Dermis microvascular lymphatic vessel endothelial cell (primary cell): ENCODE measurements at regions not wholly inside any gene's neighbourhood (a gene's known extent, or its start where the extent isn't known, plus 50 kb on each side); places are given as distances from the start of the nearest gene placed in this dataset.

Source experiments
- DNase-seq, 2 donors: peaks; one replicate each; pipeline versions ENCODE4 v3.0.0 to v3.0.0-alpha.2; 2010; ENCODE audit warnings: low read depth in 2 of 2

DNA sequence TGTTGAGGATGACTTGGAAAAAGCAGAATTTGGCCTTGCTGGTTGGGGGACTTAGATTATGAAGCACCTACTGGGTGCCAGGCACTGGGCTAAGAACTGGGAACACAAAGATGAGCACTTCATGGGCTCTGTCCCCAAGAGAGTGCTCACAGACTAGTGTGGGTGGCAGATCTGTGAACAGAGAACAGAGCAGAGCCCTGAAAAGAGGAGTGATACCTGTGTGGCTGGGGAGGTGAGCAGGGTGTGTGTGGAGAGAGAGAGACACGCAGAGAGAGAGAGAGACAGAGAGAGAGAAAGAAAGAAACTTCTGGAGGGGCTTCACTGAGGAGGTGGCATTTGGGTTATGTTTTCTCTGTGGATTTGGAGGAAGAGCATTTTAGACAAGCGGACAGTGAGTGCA lies 61.1 kb upstream of the PPP2R5A start:
- DNase-seq: no peak

DNA sequence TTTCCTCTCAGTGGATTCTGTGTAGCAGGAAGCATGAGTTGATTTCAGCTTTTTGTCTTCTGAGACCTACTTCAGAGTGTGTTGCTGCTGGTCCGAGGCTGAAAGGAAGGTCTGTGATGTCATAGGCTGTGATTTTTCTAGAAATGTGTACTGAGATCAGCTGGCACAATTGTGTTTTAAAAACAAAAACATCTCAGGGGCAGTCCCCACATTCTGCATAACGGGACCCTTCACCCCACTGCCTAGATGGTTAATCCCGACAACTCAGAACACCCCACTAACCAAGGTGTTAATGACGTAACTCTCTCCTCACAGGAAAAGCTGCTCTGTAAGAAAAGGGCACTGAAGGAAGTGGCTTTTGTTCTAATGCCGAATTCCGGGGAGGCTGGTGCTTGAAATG lies 59.8 kb upstream of the PPP2R5A start:
- DNase-seq: no peak

DNA sequence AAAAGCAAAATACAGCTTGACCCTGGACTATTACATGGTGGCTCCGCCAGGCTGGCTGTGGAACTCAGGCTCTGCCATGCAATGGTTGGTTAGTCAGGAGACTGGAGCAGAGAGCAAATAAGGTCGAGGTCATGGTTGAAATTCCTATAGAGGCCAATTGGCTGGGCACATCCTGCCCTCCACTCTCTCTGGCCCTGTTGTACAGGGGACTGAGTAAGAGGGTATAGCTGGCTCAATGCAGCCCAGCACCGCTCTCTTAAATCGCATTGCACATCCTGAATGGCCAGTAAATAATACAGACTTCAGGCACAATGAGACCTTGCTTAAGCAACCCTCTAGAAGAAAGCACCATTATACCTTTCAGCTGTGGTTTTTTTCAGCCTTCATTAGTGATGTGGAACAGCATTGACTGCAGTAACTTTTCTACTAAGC lies 59.3 kb upstream of the PPP2R5A start:
- DNase-seq: no peak

DNA sequence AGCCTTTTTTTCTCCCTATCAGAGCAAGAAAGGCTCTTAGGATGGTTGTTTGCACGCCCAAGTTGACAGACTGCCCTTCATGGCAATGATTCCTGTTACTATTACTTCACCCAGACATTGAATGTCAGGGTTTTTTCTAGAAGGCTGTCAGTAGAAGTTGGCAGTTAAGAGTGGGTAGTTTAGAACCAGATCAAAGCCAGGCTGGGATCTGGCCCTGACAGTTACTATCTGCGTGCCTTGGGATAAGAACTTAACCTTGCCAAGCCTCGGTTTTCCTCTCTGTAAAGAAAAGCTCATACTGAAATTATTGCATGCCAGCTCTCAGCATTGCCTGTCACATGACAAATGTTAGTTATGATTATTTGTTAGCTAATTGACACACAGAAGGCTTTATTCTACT lies 58.7 kb upstream of the PPP2R5A start:
- DNase-seq: no peak

DNA sequence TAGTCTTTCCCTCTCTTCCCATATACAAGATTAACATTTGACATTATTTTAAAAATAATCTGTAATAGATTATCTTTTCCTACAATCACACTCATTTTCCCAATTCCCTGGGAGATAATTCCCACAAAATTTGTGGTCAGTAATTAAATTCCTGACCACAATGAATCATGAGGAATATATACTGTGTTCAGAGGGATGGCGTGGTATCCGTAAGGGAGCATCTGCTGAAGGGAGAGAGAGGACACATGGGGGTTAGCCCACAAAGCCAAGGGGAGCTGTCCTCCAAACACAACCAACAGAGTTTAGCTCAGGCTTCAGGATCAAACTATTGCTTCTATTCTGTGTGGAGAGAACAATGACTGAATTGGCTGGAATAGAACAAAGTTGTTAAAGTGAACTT lies 57.1 kb upstream of the PPP2R5A start:
- no peak for DNase-seq

DNA sequence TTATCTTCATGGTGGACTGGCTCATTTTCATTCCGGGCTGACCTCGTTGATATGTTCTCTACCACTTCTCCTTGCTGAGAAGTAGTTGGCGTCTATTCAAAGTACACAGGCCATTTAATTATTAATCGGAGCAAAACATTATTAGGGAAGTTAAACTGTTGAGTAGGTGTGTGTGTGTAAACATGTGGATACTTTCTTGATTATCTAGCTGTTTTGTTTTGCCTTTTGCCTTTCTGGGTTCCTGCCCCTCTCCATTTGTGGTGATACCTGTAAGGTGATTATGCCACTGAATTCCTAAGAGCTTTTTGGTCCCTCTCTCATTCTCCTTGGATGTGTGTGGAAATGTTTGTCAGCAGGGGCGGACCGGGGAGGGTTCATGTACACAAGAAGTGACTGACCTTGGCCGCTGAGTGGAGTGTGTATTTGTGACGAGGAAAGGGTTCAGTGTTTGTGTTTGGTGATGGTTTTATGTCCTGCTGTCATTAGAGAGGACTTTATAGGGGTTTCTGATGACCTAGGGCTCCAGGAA lies 56.6 kb upstream of the PPP2R5A start:
- DNase-seq: no peak

DNA sequence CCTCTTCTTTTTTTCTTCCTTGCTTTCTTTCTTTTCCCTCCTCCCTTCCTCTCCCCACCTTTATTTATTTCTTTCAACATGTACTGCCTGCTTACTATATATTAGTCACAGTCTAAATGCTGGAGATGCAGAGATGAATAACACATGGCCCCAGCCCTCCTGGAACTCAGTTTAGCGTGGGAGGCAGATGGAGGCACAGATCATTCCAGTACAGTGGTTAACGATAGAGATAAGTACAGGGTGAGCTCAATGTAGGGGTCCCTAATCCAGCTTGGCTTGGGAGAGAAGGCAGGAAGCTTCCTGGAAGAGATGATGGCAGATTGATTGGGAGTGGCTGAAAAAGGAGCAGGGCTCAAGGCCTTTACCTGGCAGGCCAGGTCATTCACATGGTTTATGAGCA lies 55.6 kb upstream of the PPP2R5A start:
- no peak for DNase-seq

DNA sequence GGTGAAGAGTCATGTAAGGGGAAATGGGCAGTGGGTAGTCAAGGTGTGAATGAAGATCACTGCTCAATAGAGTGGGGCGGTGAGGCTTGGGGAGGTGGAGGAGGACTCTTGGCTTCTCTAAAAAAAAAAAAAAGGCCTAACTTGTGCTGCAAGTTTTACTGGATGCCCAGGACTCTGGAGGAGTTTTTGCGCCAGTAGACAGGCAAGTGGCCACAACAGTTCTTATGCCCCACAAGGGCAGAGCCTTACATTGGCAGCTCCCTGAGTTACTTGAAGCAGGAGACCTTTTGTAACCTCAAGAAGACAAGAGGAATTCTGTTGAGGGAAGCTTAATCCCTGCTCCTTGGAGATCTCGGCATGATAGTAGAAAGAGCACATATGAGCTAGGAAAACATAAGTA lies 54.9 kb upstream of the PPP2R5A start:
- no peak for DNase-seq

DNA sequence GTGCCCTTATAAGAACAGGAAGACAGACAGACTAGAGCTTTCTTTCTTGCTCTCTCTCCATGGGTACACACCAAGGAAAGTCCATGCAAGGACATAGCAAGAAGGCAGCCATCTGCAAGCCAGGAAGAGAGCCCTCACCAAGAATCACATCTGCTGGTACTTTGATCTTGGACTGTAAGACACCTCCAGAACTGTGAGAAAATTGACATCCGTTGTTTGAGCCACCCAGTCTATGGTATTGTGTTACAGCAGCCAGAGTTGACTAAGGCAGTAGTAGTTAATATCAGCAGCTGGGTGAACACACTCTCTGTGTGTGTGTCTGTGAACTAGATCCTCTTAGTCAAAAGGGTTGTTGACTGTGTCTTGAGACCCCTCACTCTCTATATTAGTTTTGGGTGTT lies 53.8 kb upstream of the PPP2R5A start:
- DNase-seq: no peak

DNA sequence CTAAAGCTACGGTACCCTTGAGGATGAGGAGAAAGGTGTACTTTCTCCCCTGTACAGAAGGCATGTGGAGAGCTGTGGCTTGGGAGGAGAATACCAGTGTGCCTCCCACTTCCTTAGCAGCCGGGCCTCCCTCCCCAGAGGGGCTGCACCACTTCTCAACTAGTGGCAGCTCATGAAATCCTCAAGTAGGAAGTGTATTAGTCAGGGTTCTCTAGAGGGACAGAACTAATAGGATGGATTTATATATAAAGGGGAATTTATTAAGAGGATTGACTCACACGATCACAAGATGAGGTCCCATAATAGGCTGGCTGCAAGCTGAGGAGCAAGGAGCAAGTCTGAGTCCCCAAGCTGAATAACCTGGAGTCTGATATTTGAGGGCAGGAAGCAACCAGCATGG lies 53.1 kb upstream of the PPP2R5A start:
- no peak for DNase-seq

DNA sequence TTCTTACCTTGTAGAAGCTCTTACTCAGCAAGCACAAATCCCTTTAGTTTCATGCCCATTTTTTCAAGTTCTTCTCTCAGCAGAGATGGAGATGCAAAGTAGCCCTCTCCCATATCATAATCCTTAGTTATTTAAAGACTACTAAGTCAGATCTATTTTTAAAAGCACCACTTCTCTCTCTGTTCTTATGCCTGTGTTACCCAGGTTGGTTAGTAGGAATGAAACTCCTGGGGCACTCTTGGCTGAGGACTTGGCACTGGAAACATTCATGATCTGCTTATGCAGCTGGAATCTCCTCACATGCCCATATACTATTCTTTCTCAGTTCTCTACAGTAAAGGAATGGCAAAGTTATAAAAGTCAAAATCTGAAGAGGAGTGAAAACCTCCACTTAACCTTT lies 51.9 kb upstream of the PPP2R5A start:
- DNase-seq: no peak

DNA sequence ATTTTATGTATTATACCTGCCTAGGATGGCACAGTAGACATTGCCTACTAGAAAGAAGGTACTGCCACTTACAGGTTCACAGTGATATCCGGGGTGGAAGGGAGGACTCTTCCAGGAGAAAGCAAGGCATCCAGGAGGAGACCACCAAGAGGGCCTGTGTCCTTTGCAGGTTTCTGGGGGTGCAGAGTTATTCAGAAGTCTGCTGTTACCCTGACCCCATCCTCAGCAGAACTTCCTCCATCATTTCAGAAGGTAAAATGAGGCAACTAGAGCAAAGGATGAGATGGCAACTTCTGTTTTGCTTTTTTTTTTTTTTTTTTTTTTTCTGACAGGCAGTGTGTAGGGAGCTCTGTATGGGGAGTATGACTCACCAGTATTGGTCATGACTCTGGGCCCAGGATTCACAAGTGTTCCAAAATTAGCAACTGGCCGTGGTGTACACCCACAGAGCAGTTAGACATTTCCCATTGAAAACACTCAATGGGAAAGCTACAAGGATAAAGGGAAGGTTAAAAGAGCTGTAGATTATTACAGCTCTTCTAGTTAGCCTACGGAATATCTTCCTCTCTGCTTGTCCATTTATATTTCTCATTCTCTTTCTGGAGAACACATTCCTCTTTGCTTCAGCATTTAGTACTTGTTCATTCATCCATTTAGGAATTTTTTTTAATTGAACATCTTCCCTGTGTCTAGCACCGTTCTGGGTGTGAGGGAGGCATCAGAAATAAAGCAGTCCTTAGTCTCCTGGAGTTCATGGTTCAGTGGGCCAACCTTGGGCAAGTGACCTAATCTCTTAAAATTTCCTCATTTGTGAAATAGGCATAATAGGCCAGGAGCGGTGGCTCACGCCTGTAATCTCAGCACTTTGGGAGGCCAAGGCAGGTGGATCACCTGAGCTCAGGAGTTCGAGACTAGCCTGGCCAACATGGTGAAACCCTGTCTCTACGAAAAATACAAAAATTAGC lies 50.5 kb upstream of the PPP2R5A start:
- peak; percentile 77 to 89 for DNase-seq
